Liver (tissue), 7 donors: ENCODE measurements at regions not wholly inside any gene's neighbourhood (a gene's known extent, or its start where the extent isn't known, plus 50 kb on each side); places are given as distances from the start of the nearest gene placed in this dataset.
"Not testable (repeated sequence)": the region's sequence is repeated elsewhere in the genome, so short reads cannot be mapped to it uniquely, and the experiment has no call there.

Source experiments
- DNase-seq: peaks from one replicate; pipeline ENCODE4 v3.0.0-alpha.2; 2017; ENCODE audit warnings: low spot score
- H3K27ac ChIP-seq, 2 donors: one replicate each; pipeline ENCODE4 v1.7.0; 2013; ENCODE audit warnings: inconsistent platforms in 2 of 2, low read length in 2 of 2, control low read depth in 1 of 2, low read depth in 1 of 2, mild to moderate bottlenecking in 1 of 2
- H3K27me3 ChIP-seq, 4 donors: one replicate each; pipeline versions ENCODE4 v1.6.1 to v1.7.0; 2013; ENCODE audit warnings: low read length in 3 of 4, inconsistent platforms in 1 of 4, mild to moderate bottlenecking in 1 of 4, moderate library complexity in 1 of 4; ENCODE audit not compliant: control insufficient read depth in 4 of 4, insufficient read depth in 4 of 4
- H3K36me3 ChIP-seq, 4 donors: one replicate each; pipeline versions ENCODE4 v1.6.1 to v1.7.0; 2013; ENCODE audit warnings: low read length in 3 of 4, mild to moderate bottlenecking in 3 of 4, low read depth in 1 of 4, moderate library complexity in 1 of 4; ENCODE audit not compliant: control insufficient read depth in 4 of 4, insufficient read depth in 3 of 4
- H3K4me1 ChIP-seq, 4 donors: one replicate each; pipeline versions ENCODE4 v1.6.1 to v1.7.0; 2013; ENCODE audit warnings: low read length in 3 of 4, mild to moderate bottlenecking in 3 of 4, moderate library complexity in 1 of 4; ENCODE audit not compliant: control insufficient read depth in 4 of 4, insufficient read depth in 4 of 4
- H3K4me3 ChIP-seq, 3 donors: one replicate each; pipeline versions ENCODE4 v1.6.1 to v1.7.0; 2013; ENCODE audit warnings: low read length in 3 of 3, control low read depth in 1 of 3, low read depth in 1 of 3, mild to moderate bottlenecking in 1 of 3
- H3K9ac ChIP-seq, 2 donors: one replicate each; pipeline ENCODE4 v1.7.0; 2013; ENCODE audit warnings: low read length in 2 of 2, mild to moderate bottlenecking in 2 of 2, moderate library complexity in 2 of 2, control low read depth in 1 of 2, low read depth in 1 of 2
- H3K9me3 ChIP-seq, 4 donors: one replicate each; pipeline versions ENCODE4 v1.6.1 to v1.7.0; 2013; ENCODE audit warnings: low read length in 3 of 4; ENCODE audit not compliant: control insufficient read depth in 4 of 4
- EGR1 ChIP-seq, 2 donors: IDR thresholded peaks; 2 replicates each; pipeline ENCODE4 v1.6.1; 2016 to 2018; ENCODE audit warnings: antibody characterized with exemption in 2 of 2, low read depth in 2 of 2
- FOXA1 ChIP-seq: IDR thresholded peaks from 2 replicates; pipeline ENCODE4 v1.6.1; 2016; ENCODE audit warnings: antibody characterized with exemption
- FOXA2 ChIP-seq: IDR thresholded peaks from 2 replicates; pipeline ENCODE4 v1.6.1; 2016; ENCODE audit warnings: antibody characterized with exemption
- GABPA ChIP-seq, 2 donors: IDR thresholded peaks in 1 of 2; conservative IDR thresholded peaks in 1 of 2; 2 replicates each; pipeline ENCODE4 v1.6.1; 2016; ENCODE audit warnings: antibody characterized with exemption in 2 of 2, mild to moderate bottlenecking in 1 of 2, moderate library complexity in 1 of 2
- HNF4A ChIP-seq, 2 donors: conservative IDR thresholded peaks; 2 replicates each; pipeline ENCODE4 v1.6.1; 2016; ENCODE audit warnings: antibody characterized with exemption in 2 of 2, mild to moderate bottlenecking in 2 of 2
- HNF4G ChIP-seq: IDR thresholded peaks from 2 replicates; pipeline ENCODE4 v1.6.1; 2016; ENCODE audit warnings: antibody characterized with exemption
- JUND ChIP-seq, 2 donors: IDR thresholded peaks; 2 replicates each; pipeline ENCODE4 v1.6.1; 2016; ENCODE audit warnings: antibody characterized with exemption in 2 of 2
- NR2F2 ChIP-seq: IDR thresholded peaks from 2 replicates; pipeline ENCODE4 v1.6.1; 2016; ENCODE audit warnings: antibody characterized with exemption
- RAD21 ChIP-seq, 2 donors: IDR thresholded peaks; 2 replicates each; pipeline ENCODE4 v1.6.1; 2016; ENCODE audit warnings: antibody characterized with exemption in 2 of 2, mild to moderate bottlenecking in 2 of 2
- RXRA ChIP-seq, 2 donors: IDR thresholded peaks; 2 replicates each; pipeline ENCODE4 v1.6.1; 2017 to 2018; ENCODE audit warnings: antibody characterized with exemption in 2 of 2, mild to moderate bottlenecking in 1 of 2
- SP1 ChIP-seq: IDR thresholded peaks from 2 replicates; pipeline ENCODE4 v1.6.1; 2018; ENCODE audit warnings: antibody characterized with exemption, mild to moderate bottlenecking
- TAF1 ChIP-seq: conservative IDR thresholded peaks from 2 replicates; pipeline ENCODE4 v1.6.1; 2016; ENCODE audit warnings: antibody characterized with exemption, mild to moderate bottlenecking
- YY1 ChIP-seq: IDR thresholded peaks from 2 replicates; pipeline ENCODE4 v1.6.1; 2016; ENCODE audit warnings: antibody characterized with exemption, mild to moderate bottlenecking
- WGBS: extraction: QIAGEN DNeasy Blood & Tissue Kit; methylation state at CpG from one replicate; pipeline ENCODE4 v1.1.7; 2013; 5-methylcytosine and 5-hydroxymethylcytosine counted together
- TF ChIP-seq, protein P1 (sequence below): IDR thresholded peaks from 2 replicates; pipeline ENCODE4 v1.6.1; 2016; ENCODE audit warnings: antibody characterized with exemption
- TF ChIP-seq, protein P2 (sequence below): IDR thresholded peaks from 2 replicates; pipeline ENCODE4 v1.6.1; 2016; ENCODE audit warnings: antibody characterized with exemption
- TF ChIP-seq, protein P3 (sequence below): IDR thresholded peaks from 2 replicates; pipeline ENCODE4 v1.6.1; 2016; ENCODE audit warnings: antibody characterized with exemption
- TF ChIP-seq, protein P4 (sequence below): IDR thresholded peaks from 2 replicates; pipeline ENCODE4 v1.6.1; 2016; ENCODE audit warnings: antibody characterized with exemption, mild to moderate bottlenecking
- donor health status: healthy.
- donor health status: healthy.
- donor health status: healthy.
- donor health status: healthy.

DNA sequence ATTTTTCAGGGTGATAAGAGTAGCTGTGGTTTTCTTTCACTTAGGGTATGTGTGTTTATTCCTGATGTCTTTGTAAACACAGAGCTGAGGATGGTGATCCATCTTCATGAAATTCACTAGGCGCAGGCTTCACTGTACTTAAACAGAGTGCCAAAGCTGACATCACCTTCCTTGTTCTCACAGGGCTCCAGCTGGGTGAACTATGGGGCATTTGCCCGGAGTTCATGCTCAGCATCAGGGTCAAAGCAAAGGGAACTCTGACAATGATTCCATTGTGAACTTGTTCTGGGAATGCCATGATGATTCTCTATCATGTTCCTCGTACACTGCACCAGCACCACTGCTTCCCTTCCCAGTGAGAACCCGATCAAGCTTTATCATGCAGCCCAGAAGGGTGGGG lies 184.8 kb upstream of the P2RY1 start (continued):
- TF ChIP-seq, protein P1, sequence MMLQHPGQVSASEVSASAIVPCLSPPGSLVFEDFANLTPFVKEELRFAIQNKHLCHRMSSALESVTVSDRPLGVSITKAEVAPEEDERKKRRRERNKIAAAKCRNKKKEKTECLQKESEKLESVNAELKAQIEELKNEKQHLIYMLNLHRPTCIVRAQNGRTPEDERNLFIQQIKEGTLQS, result peak; percentile 56
- peak; percentile 56 to 85 for TF ChIP-seq JUND (IDR thresholded peaks at IDR 0.05)

DNA sequence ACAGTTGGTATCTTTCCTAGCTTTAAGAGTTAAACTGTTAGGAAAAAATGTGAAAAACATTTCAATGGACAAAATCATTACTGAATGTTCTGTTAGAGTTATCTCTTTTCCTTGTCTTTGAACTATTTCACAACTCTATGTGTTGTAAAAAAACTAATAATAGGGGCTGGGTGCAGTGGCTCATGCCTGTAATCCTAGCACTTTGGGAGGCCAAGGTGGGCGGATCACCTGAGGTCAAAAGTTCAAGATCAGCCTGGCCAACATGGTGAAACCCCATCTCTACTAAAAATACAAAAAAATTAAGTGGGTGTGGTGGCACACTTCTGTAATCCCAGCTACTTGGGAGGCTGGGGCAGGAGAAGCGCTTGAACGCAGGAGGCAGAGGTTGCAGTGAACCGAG lies 184.0 kb upstream of the P2RY1 start:
- H3K27me3 ChIP-seq, H3K9me3 ChIP-seq, H3K36me3 ChIP-seq, H3K4me3 ChIP-seq, DNase-seq, H3K27ac ChIP-seq, H3K9ac ChIP-seq: not testable (repeated sequence)
- 55% methylated on average over 4 of the region's 4 CpGs for WGBS
- peaks cover 3 to 16% (median 8%) of the 10 kb centered on the region in 4 donors for H3K4me1 ChIP-seq
- peak; percentile 25 for TF ChIP-seq SP1
- peak; percentile 56 to 59 for TF ChIP-seq HNF4A (conservative IDR thresholded peaks at IDR 0.05)
- TF ChIP-seq RXRA (IDR thresholded peaks at IDR 0.05), result peak; percentile 64 to 74
- TF ChIP-seq NR2F2, result peak; percentile 51

DNA sequence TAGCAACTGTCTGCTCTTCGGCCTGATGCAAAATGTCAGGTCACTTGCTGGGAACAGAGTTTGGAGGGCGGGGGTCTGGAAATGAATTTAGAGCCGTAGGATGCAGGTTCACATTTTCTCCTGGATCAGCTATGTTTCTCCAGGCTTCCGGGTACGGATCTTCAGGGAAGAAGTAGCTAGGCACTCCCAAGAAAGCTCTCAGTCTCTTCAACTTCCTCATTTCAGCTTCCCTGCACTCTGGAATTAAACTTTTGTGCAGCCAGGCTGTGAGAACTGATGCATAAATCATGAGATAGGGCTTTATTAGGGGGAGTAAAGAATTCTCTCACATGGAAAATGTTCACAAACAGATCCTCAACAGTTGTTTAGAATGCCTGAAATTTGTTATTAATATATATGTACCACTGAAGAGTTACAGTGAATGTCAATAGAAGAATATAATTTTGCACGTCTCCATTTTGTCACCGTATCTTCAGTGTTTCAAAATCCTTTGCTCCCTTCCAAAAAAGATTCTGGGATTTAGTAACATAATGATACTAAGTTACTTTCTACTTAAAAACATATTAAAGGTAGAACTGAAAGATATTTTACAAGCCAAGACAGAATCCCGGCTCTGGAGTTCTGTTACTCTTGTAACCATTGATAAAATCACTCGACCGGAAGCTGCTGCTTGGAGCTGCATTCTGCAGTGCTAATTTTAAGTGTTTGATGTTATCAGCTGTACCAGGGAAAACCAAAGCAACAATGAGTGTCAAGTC lies 178.5 kb upstream of the P2RY1 start:
- 55% methylated on average over 10 of the region's 10 CpGs for WGBS
- no peaks in the 10 kb centered on the region for H3K27me3 ChIP-seq
- H3K36me3 ChIP-seq, result no peaks in the 10 kb centered on the region
- no peak overlapping the region for H3K4me3 ChIP-seq
- TF ChIP-seq EGR1 (IDR thresholded peaks at IDR 0.05; ENCODE audit: low read depth in 2 of 2) (no peak), JUND (IDR thresholded peaks at IDR 0.05) (no peak), RAD21 (IDR thresholded peaks at IDR 0.05) (no peak), HNF4A (conservative IDR thresholded peaks at IDR 0.05) (no peak)
- TF ChIP-seq, protein P2, sequence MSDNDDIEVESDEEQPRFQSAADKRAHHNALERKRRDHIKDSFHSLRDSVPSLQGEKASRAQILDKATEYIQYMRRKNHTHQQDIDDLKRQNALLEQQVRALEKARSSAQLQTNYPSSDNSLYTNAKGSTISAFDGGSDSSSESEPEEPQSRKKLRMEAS, result no peak
- TF ChIP-seq, protein P3, sequence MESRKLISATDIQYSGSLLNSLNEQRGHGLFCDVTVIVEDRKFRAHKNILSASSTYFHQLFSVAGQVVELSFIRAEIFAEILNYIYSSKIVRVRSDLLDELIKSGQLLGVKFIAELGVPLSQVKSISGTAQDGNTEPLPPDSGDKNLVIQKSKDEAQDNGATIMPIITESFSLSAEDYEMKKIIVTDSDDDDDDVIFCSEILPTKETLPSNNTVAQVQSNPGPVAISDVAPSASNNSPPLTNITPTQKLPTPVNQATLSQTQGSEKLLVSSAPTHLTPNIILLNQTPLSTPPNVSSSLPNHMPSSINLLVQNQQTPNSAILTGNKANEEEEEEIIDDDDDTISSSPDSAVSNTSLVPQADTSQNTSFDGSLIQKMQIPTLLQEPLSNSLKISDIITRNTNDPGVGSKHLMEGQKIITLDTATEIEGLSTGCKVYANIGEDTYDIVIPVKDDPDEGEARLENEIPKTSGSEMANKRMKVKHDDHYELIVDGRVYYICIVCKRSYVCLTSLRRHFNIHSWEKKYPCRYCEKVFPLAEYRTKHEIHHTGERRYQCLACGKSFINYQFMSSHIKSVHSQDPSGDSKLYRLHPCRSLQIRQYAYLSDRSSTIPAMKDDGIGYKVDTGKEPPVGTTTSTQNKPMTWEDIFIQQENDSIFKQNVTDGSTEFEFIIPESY, result no peak
- no peaks in the 10 kb centered on the region for H3K4me1 ChIP-seq
- DNase-seq, result no peak
- no peak overlapping the region for H3K27ac ChIP-seq
- H3K9me3 ChIP-seq, result peaks cover 0 to 4% (median 0%) of the 10 kb centered on the region in 4 donors
- no peak overlapping the region for H3K9ac ChIP-seq

DNA sequence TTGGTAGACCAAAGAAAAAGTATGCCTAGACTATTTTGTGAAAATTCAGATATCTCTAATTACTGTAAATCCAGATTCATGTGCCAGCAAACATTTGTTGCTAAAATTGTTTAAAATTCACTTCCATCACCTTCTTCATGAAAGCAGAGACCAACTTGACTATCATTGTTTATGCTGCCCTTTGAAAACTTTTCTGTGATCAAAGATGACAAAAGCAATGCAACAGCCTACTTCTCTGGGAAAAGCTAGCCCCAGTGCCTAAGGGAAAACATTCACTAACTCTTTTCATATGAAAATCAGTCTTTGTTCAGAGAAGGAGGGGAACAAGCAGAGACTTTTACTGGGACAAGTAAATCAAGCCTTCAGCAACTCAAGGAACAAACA lies 178.0 kb upstream of the P2RY1 start:
- H3K27ac ChIP-seq, result no peak overlapping the region
- peaks cover 0 to 4% (median 0%) of the 10 kb centered on the region in 4 donors for H3K9me3 ChIP-seq
- no peaks in the 10 kb centered on the region for H3K4me1 ChIP-seq
- H3K27me3 ChIP-seq, result no peaks in the 10 kb centered on the region
- H3K9ac ChIP-seq, result no peak overlapping the region
- H3K4me3 ChIP-seq, result no peak overlapping the region
- DNase-seq, result no peak
- no peaks in the 10 kb centered on the region for H3K36me3 ChIP-seq
- TF ChIP-seq SP1, result no peak
- no peak for TF ChIP-seq EGR1 (IDR thresholded peaks at IDR 0.05; ENCODE audit: low read depth in 2 of 2)
- TF ChIP-seq FOXA2, result no peak
- TF ChIP-seq GABPA (IDR thresholded peaks at IDR 0.05 in 1 of 2, conservative IDR thresholded peaks at IDR 0.05 in 1 of 2), result no peak
- no peak for TF ChIP-seq FOXA1
- no peak for TF ChIP-seq HNF4G
- TF ChIP-seq, protein P1, result no peak
- no peak for TF ChIP-seq NR2F2
- TF ChIP-seq, protein P4, sequence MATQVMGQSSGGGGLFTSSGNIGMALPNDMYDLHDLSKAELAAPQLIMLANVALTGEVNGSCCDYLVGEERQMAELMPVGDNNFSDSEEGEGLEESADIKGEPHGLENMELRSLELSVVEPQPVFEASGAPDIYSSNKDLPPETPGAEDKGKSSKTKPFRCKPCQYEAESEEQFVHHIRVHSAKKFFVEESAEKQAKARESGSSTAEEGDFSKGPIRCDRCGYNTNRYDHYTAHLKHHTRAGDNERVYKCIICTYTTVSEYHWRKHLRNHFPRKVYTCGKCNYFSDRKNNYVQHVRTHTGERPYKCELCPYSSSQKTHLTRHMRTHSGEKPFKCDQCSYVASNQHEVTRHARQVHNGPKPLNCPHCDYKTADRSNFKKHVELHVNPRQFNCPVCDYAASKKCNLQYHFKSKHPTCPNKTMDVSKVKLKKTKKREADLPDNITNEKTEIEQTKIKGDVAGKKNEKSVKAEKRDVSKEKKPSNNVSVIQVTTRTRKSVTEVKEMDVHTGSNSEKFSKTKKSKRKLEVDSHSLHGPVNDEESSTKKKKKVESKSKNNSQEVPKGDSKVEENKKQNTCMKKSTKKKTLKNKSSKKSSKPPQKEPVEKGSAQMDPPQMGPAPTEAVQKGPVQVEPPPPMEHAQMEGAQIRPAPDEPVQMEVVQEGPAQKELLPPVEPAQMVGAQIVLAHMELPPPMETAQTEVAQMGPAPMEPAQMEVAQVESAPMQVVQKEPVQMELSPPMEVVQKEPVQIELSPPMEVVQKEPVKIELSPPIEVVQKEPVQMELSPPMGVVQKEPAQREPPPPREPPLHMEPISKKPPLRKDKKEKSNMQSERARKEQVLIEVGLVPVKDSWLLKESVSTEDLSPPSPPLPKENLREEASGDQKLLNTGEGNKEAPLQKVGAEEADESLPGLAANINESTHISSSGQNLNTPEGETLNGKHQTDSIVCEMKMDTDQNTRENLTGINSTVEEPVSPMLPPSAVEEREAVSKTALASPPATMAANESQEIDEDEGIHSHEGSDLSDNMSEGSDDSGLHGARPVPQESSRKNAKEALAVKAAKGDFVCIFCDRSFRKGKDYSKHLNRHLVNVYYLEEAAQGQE, result no peak
- no peak for TF ChIP-seq RAD21 (IDR thresholded peaks at IDR 0.05)
- TF ChIP-seq HNF4A (conservative IDR thresholded peaks at IDR 0.05), result no peak
- TF ChIP-seq, protein P3, result no peak
- no peak for TF ChIP-seq TAF1
- no peak for TF ChIP-seq YY1
